HFFc6 (cell line): ENCODE measurements at regions not wholly inside any gene's neighbourhood (a gene's known extent, or its start where the extent isn't known, plus 50 kb on each side); places are given as distances from the start of the nearest gene placed in this dataset.

Experiments used
- DNase-seq: peaks from one replicate; pipeline ENCODE4 v3.0.0-alpha.2; 2018
- H3K27ac Mint-ChIP-seq: 2 replicates; pipeline ENCODE4 v1.8.0; 2020; ENCODE audit warnings: mild to moderate bottlenecking, mixed read lengths
- H3K27me3 Mint-ChIP-seq: 2 replicates; pipeline ENCODE4 v1.8.0; 2021; ENCODE audit warnings: mild to moderate bottlenecking, moderate library complexity, mixed read lengths; ENCODE audit not compliant: insufficient read depth
- H3K36me3 Mint-ChIP-seq: 2 replicates; pipeline ENCODE4 v1.8.0; 2021; ENCODE audit warnings: low read depth, mixed read lengths
- H3K4me1 Mint-ChIP-seq: 2 replicates; pipeline ENCODE4 v1.8.0; 2020; ENCODE audit warnings: low read depth, mixed read lengths
- H3K4me3 Mint-ChIP-seq: 2 replicates; pipeline ENCODE4 v1.8.0; 2020; ENCODE audit warnings: mild to moderate bottlenecking, moderate library complexity, mixed read lengths
- H3K9me3 Mint-ChIP-seq: 2 replicates; pipeline ENCODE4 v1.8.0; 2020; ENCODE audit warnings: mild to moderate bottlenecking, mixed read lengths
- CTCF ChIP-seq: fragments of 200-600 bp; sonication (generic); IDR thresholded peaks from 2 replicates; pipeline ENCODE4 v1.5.0; 2021; ENCODE audit warnings: antibody characterized with exemption, mild to moderate bottlenecking

DNA sequence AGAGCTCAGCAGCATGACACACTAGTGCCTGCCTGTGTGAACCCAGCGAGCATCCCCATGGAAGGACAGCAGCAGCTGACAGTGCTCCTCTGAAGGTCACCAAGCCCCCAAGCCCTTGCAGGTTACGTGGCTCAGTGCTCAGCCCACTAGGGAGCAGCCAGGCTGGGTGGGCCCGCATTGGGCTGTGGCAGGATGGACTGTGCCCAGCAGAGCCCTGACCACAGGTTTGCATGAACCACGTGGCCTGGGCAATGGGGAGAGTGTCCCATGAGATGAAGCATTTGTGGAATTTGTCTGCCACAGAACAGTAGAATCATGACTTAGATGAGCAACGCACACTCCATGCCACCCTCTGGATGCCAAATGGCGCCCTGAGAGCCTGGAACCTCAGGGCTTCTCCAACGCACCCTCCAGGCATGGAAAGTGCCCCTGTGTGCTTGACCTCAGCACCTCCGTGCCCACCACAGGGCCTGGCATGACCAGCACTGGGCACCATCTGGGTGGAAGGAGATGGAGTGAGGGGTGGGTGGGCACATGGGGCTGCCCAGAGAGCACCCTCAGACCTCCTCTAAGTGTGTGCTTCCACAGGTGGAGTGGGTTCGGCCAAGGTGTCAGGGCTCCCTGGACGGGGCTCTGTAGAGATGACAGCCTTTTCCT lies 216.1 kb upstream of the RAB6C start:
- DNase-seq, result no peak
- Mint-ChIP-seq H3K27me3 (no peaks in the 10 kb centered on the region), H3K36me3 (no peaks in the 10 kb centered on the region), H3K27ac (no peak overlapping the region), H3K4me1 (no peaks in the 10 kb centered on the region), H3K9me3 (peaks cover 37% of the 10 kb centered on the region), H3K4me3 (no peak overlapping the region)
- TF ChIP-seq CTCF, result no peak

DNA sequence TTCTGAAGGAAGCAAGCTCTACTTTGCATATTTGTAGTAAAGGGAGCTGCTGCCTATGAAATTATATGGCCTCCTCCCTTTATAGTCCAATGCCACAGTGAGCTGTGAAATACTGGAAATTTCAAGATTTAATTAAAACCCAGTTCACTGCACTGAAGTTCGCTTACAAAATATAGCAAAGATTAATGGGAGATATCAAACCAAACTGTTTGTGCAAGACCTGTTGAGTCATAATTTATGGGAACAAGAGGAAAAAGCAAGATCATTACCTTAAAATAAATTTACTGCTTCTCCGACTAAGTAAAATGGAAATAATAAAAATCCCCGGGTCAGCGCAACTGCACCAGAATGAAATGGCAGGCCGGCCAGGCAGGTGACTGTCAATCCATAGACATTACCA lies 215.5 kb upstream of the RAB6C start:
- H3K4me3 Mint-ChIP-seq, result no peak overlapping the region
- peaks cover 41% of the 10 kb centered on the region for H3K9me3 Mint-ChIP-seq
- TF ChIP-seq CTCF, result no peak
- H3K4me1 Mint-ChIP-seq, result no peaks in the 10 kb centered on the region
- no peaks in the 10 kb centered on the region for H3K27me3 Mint-ChIP-seq
- H3K36me3 Mint-ChIP-seq, result no peaks in the 10 kb centered on the region
- H3K27ac Mint-ChIP-seq, result no peak overlapping the region
- no peak for DNase-seq

- no peak overlapping the region for H3K27ac Mint-ChIP-seq
- TF ChIP-seq CTCF, result no peak
- no peak for DNase-seq
- H3K9me3 Mint-ChIP-seq, result peaks cover 41% of the 10 kb centered on the region
- no peaks in the 10 kb centered on the region for H3K27me3 Mint-ChIP-seq
- H3K4me3 Mint-ChIP-seq, result no peak overlapping the region
- H3K36me3 Mint-ChIP-seq, result no peaks in the 10 kb centered on the region
- H3K4me1 Mint-ChIP-seq, result no peaks in the 10 kb centered on the region
These were observed 214.8 kb upstream of the RAB6C start for GRCh38 chr2:129764376-129765325.

GRCh38 chr2:129765326-129765677 lies 214.2 kb upstream of the RAB6C start:
- Mint-ChIP-seq H3K9me3 (peaks cover 46% of the 10 kb centered on the region), H3K27ac (no peak overlapping the region), H3K27me3 (no peaks in the 10 kb centered on the region), H3K4me1 (no peaks in the 10 kb centered on the region), H3K36me3 (no peaks in the 10 kb centered on the region), H3K4me3 (no peak overlapping the region)
- DNase-seq, result no peak
- TF ChIP-seq CTCF, result no peak

DNA sequence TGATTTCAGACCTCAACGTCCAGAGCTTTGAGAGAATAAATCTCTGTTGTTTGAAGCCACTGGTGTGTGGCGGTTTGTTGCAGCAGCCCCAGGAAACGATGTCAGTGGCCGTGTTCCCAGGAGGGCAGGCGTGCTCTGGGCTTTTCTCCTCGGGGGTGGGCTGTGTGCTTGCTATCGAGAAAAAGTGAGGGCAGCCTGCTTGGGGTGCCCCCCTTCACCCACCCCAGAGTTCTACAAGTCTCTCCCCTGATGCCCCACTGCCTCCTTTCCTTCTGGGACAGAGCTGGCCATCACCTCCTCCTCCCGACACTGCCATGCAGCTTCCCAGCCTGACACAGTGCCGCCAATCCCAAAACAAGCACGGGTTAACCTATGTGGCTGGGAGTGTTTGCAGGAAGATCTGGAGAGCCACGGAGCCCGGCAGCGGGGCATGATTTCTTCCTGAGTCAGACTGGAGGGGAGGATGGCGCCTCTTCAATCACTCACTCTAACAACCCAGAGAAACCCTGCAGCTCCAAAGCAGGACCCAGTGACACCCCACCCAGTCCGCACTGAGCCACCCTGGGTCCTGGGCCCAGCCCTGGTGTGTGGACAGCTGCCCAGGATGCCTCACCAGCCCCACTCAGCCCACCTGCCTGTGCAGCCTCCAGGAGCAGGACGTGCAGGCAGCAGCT lies 213.7 kb upstream of the RAB6C start:
- H3K4me3 Mint-ChIP-seq, result no peak overlapping the region
- H3K36me3 Mint-ChIP-seq, result no peaks in the 10 kb centered on the region
- peaks cover 46% of the 10 kb centered on the region for H3K9me3 Mint-ChIP-seq
- no peak for TF ChIP-seq CTCF
- H3K27me3 Mint-ChIP-seq, result no peaks in the 10 kb centered on the region
- no peaks in the 10 kb centered on the region for H3K4me1 Mint-ChIP-seq
- H3K27ac Mint-ChIP-seq, result no peak overlapping the region
- DNase-seq, result no peak
